HEK293T (cell line): ENCODE measurements at regions not wholly inside any gene's neighbourhood (a gene's known extent, or its start where the extent isn't known, plus 50 kb on each side); places are given as distances from the start of the nearest gene placed in this dataset.

Experiments
- ARNT ChIP-seq: fragments of 450-650 bp; IDR thresholded peaks from 2 replicates; pipeline ENCODE4 v1.6.1; 2017; ENCODE audit warnings: mild to moderate bottlenecking
- BHLHE40 ChIP-seq: fragments of 450-650 bp; IDR thresholded peaks from 2 replicates; pipeline ENCODE4 v1.6.1; 2016; ENCODE audit warnings: mild to moderate bottlenecking, moderate library complexity, borderline replicate concordance
- ELF4 ChIP-seq: fragments of 450-650 bp; IDR thresholded peaks from 2 replicates; pipeline ENCODE4 v1.6.1; 2017; ENCODE audit warnings: antibody characterized with exemption
- FOXA1 ChIP-seq: fragments of 450-650 bp; IDR thresholded peaks from 2 replicates; pipeline ENCODE4 v1.6.1; 2016; ENCODE audit warnings: mild to moderate bottlenecking
- FOXK2 ChIP-seq: fragments of 450-650 bp; IDR thresholded peaks from 2 replicates; pipeline ENCODE4 v1.6.1; 2016; ENCODE audit warnings: mild to moderate bottlenecking
- FOXM1 ChIP-seq: fragments of 450-650 bp; IDR thresholded peaks from 2 replicates; pipeline ENCODE4 v1.6.1; 2017; ENCODE audit warnings: mild to moderate bottlenecking, borderline replicate concordance
- HDGF ChIP-seq: fragments of 450-650 bp; IDR thresholded peaks from 2 replicates; pipeline ENCODE4 v1.6.1; 2017; ENCODE audit warnings: antibody characterized with exemption, borderline replicate concordance
- L3MBTL2 ChIP-seq: fragments of 450-650 bp; conservative IDR thresholded peaks from 2 replicates; pipeline ENCODE4 v1.6.1; 2016; ENCODE audit warnings: mild to moderate bottlenecking
- PKNOX1 ChIP-seq: fragments of 450-650 bp; IDR thresholded peaks from 2 replicates; pipeline ENCODE4 v1.6.1; 2016
- SP1 ChIP-seq: fragments of 450-650 bp; IDR thresholded peaks from 2 replicates; pipeline ENCODE4 v1.6.1; 2017
- SUZ12 ChIP-seq: fragments of 450-650 bp; IDR thresholded peaks from 2 replicates; pipeline ENCODE4 v1.6.1; 2016; ENCODE audit warnings: mild to moderate bottlenecking
- TARDBP ChIP-seq: fragments of 450-650 bp; IDR thresholded peaks from 2 replicates; pipeline ENCODE4 v1.6.1; 2016
- ZNF384 ChIP-seq: fragments of 450-650 bp; IDR thresholded peaks from 2 replicates; pipeline ENCODE4 v1.6.1; 2016

GRCh38 chr7:7122033-7122478, 60.3 kb upstream of the C1GALT1 start:
- TF ChIP-seq SUZ12 (no peak), PKNOX1 (no peak), FOXM1 (no peak), FOXA1 (no peak), SP1 (no peak), L3MBTL2 (no peak), FOXK2 (no peak), BHLHE40 (no peak), ELF4 (no peak), HDGF (no peak), ARNT (no peak), TARDBP (no peak), ZNF384 (no peak)
